Ectodermal cell (in vitro differentiated cells): ENCODE measurements at regions not wholly inside any gene's neighbourhood (a gene's known extent, or its start where the extent isn't known, plus 50 kb on each side); places are given as distances from the start of the nearest gene placed in this dataset.
"Not testable (repeated sequence)": the region's sequence is repeated elsewhere in the genome, so short reads cannot be mapped to it uniquely, and the experiment has no call there.

Experiments
- H3K27ac ChIP-seq: 2 replicates; pipeline ENCODE4 v1.7.0; 2013; ENCODE audit warnings: mild to moderate bottlenecking, low read depth, low read length; ENCODE audit not compliant: insufficient read depth, poor library complexity, severe bottlenecking
- H3K27me3 ChIP-seq: 2 replicates; pipeline ENCODE4 v1.7.0; 2013; ENCODE audit warnings: mild to moderate bottlenecking, low read length; ENCODE audit not compliant: insufficient read depth, control insufficient read depth, poor library complexity, severe bottlenecking
- H3K36me3 ChIP-seq: one replicate; pipeline ENCODE4 v1.7.0; 2013; ENCODE audit warnings: low read length; ENCODE audit not compliant: control insufficient read depth, insufficient read depth
- H3K4me1 ChIP-seq: one replicate; pipeline ENCODE4 v1.7.0; 2013; ENCODE audit warnings: low read length; ENCODE audit not compliant: control insufficient read depth, insufficient read depth
- H3K4me3 ChIP-seq: 2 replicates; pipeline ENCODE4 v1.7.0; 2013; ENCODE audit warnings: low read depth, low read length, control low read depth; ENCODE audit not compliant: insufficient read depth
- H3K9me3 ChIP-seq: 2 replicates; pipeline ENCODE4 v1.7.0; 2013; ENCODE audit warnings: mild to moderate bottlenecking, low read length, moderate library complexity; ENCODE audit not compliant: control insufficient read depth
- WGBS, 2 experiments: methylation state at CpG; one replicate each; pipeline ENCODE4 v1.1.7; 2013; ENCODE audit warnings: missing lambda C conversion rate in 2 of 2; 5-methylcytosine and 5-hydroxymethylcytosine counted together

DNA sequence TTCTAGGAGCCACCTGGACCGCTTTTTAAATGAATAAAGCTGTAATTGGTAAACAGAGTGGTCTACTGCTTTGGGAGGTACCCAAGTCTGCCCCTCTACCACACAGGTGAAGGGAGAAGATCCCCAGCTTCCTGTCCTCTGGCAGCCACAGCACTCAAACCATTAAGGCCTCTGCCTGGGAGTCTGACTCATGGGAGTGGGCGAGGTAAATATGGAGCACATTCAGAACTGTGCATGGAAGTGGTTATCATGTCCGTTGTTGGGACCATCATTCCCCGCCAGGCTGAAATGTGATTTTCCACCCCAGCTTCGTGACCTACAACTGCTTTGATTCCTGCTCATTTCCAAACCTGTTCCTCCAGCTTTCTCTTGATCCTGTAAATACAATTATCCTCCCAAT, 59.5 kb upstream of the ALDH1B1 start:
- WGBS, 2 experiments, result 94 to 95% methylated on average over 5 of the region's 5 CpGs
- Histone ChIP-seq H3K4me3 (no peak overlapping the region), H3K9me3 (no peaks in the 10 kb centered on the region), H3K27ac (no peak overlapping the region), H3K4me1 (peaks cover 13% of the 10 kb centered on the region), H3K36me3 (no peaks in the 10 kb centered on the region), H3K27me3 (no peaks in the 10 kb centered on the region)

DNA sequence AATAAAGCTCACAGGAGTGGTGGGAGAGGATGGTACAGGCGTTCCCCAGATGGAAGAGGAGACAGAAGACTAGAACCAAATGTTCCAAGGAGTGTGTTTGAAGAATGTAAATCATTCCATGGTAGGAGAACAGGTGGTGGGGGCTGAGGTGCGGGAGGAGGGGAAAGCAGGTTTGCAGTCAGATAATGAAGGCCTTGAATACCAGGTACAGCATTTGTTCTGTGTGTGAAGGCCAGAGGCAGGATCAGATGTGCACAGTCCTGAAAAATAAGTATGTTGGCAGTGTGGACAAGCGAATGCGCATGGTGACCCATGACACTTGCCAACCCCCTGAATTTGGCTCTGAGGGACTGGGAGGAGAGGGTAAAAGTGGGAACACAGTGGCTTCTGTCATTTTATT, 59.9 kb upstream of the ALDH1B1 start:
- H3K27me3 ChIP-seq, result no peaks in the 10 kb centered on the region
- H3K4me1 ChIP-seq, result peaks cover 11% of the 10 kb centered on the region
- no peaks in the 10 kb centered on the region for H3K36me3 ChIP-seq
- H3K27ac ChIP-seq, result no peak overlapping the region
- H3K9me3 ChIP-seq, result no peaks in the 10 kb centered on the region
- 96% methylated on average over 4 of the region's 4 CpGs for WGBS, 2 experiments
- H3K4me3 ChIP-seq, result no peak overlapping the region

- Histone ChIP-seq H3K27ac (no peak overlapping the region), H3K27me3 (no peaks in the 10 kb centered on the region), H3K36me3 (no peaks in the 10 kb centered on the region), H3K4me3 (no peak overlapping the region), H3K9me3 (no peaks in the 10 kb centered on the region), H3K4me1 (no peaks in the 10 kb centered on the region)
- WGBS, 2 experiments, result 96% methylated on average over 8 of the region's 8 CpGs
Observed at GRCh38 chr9:38331141-38331540, 61.4 kb upstream of the ALDH1B1 start.

DNA sequence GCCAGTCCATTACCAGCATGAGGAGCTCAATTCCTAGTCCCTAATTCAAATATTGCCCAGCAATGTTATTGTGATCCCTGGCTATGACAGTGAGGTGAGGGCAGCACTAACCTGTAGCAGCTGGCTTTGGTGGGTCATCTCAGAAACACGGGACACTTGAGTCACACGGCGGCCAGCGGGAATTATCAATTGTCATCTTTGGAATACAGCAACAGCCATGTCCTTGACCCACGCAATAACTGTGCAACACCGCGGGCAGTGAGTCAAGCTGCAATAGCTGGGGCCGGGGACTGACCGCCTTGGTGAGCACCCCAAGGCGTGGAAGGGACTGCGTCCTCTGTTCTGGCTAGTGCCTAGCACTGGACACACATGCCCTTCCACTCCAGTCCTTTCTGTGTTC, 62.5 kb upstream of the ALDH1B1 start:
- H3K27me3 ChIP-seq, result no peaks in the 10 kb centered on the region
- no peaks in the 10 kb centered on the region for H3K36me3 ChIP-seq
- 97% methylated on average over 11 of the region's 11 CpGs for WGBS, 2 experiments
- no peaks in the 10 kb centered on the region for H3K9me3 ChIP-seq
- no peak overlapping the region for H3K4me3 ChIP-seq
- H3K4me1 ChIP-seq, result no peaks in the 10 kb centered on the region
- H3K27ac ChIP-seq, result no peak overlapping the region

- no peaks in the 10 kb centered on the region for H3K27me3 ChIP-seq
- H3K4me1 ChIP-seq, result no peaks in the 10 kb centered on the region
- no peaks in the 10 kb centered on the region for H3K36me3 ChIP-seq
- H3K9me3 ChIP-seq, result no peaks in the 10 kb centered on the region
- no peak overlapping the region for H3K27ac ChIP-seq
- WGBS, 2 experiments, result 90 to 96% methylated on average over 1 of the region's 1 CpG
- no peak overlapping the region for H3K4me3 ChIP-seq
Observed at GRCh38 chr9:38328765-38329164, 63.7 kb upstream of the ALDH1B1 start.

GRCh38 chr9:38326122-38326521, 66.4 kb upstream of the ALDH1B1 start:
- H3K27ac ChIP-seq, result no peak overlapping the region
- H3K27me3 ChIP-seq, result no peaks in the 10 kb centered on the region
- H3K9me3 ChIP-seq, result no peaks in the 10 kb centered on the region
- 95% methylated on average over 4 of the region's 4 CpGs for WGBS, 2 experiments
- H3K36me3 ChIP-seq, result no peaks in the 10 kb centered on the region
- H3K4me1 ChIP-seq, result no peaks in the 10 kb centered on the region
- no peak overlapping the region for H3K4me3 ChIP-seq

DNA sequence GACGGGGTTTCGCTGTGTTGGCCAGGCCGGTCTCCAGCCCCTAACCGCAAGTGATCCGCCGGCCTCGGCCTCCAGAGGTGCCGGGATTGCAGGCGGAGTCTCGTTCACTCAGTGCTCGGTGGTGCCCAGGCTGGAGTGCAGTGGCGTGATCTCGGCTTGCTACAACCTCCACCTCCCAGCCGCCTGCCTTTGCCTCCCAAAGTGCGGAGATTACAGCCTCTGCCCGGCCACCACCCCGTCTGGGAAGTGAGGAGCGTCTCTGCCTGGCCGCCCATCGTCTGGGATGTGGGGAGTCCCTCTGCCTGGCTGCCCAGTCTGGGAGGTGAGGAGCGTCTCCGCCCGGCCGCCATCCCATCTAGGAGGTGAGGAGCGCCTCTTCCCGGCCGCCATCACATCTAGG, 68.3 kb upstream of the ALDH1B1 start:
- not testable (repeated sequence) for H3K27me3 ChIP-seq, H3K36me3 ChIP-seq, H3K4me1 ChIP-seq, H3K27ac ChIP-seq, H3K4me3 ChIP-seq, H3K9me3 ChIP-seq
- WGBS, 2 experiments, result 91 to 95% methylated on average over 24 to 27 of the region's 27 CpGs

GRCh38 chr9:38322937-38323336, 69.6 kb upstream of the ALDH1B1 start:
- WGBS, 2 experiments, result 93 to 94% methylated on average over 3 of the region's 3 CpGs
- Histone ChIP-seq H3K27me3 (no peaks in the 10 kb centered on the region), H3K4me1 (no peaks in the 10 kb centered on the region), H3K9me3 (no peaks in the 10 kb centered on the region), H3K4me3 (no peak overlapping the region), H3K27ac (no peak overlapping the region), H3K36me3 (no peaks in the 10 kb centered on the region)

DNA sequence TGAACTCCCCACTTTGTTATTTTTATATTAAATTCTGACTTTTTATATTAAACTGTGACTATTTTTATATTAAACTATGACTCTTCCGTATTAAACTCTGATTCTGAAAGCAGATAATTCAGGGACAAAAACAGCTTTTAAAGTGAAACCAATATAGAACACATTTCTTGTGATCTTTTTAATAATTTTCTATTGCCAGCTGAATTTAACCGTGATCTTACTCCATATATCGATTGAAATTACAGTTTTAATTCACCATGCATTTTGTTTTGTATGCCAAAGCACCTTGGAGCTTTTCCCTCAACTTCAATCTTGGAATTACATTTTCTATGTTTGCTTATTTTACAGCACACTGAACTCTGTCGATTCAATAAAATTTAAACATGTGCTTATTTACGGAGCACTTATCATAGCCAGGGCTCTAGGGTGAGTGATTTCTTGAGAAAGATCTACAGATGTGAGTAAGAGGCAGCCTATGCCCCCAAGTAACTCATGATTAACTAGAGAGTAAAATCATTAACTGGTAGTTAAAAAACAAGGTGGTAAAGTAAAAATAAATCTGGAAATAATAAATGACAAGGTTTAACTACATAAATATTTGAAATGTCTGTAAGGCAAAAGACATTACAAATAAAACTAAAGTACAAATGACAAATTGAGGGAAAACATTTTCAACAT, 72.9 kb upstream of the ALDH1B1 start:
- Histone ChIP-seq H3K4me3 (no peak overlapping the region), H3K9me3 (no peaks in the 10 kb centered on the region), H3K4me1 (no peaks in the 10 kb centered on the region), H3K36me3 (no peaks in the 10 kb centered on the region), H3K27me3 (no peaks in the 10 kb centered on the region), H3K27ac (no peak overlapping the region)
- 91 to 96% methylated on average over 5 of the region's 5 CpGs for WGBS, 2 experiments

- no peak overlapping the region for H3K27ac ChIP-seq
- no peaks in the 10 kb centered on the region for H3K27me3 ChIP-seq
- no peak overlapping the region for H3K4me3 ChIP-seq
- 87% methylated on average over 13 of the region's 13 CpGs for WGBS, 2 experiments
- no peaks in the 10 kb centered on the region for H3K36me3 ChIP-seq
- H3K9me3 ChIP-seq, result no peaks in the 10 kb centered on the region
- H3K4me1 ChIP-seq, result no peaks in the 10 kb centered on the region
Observed at GRCh38 chr9:38318759-38319495, 73.6 kb upstream of the ALDH1B1 start.
